K562 (cell line): ENCODE measurements at regions not wholly inside any gene's neighbourhood (a gene's known extent, or its start where the extent isn't known, plus 50 kb on each side); places are given as distances from the start of the nearest gene placed in this dataset.

Experiments
- CBFB ChIP-seq: sonication (generic); formaldehyde crosslinking; IDR thresholded peaks from 2 replicates; pipeline ENCODE4 v1.4.0; 2020; ENCODE audit warnings: mild to moderate bottlenecking, missing genetic modification reagents
- CREB1 ChIP-seq, 2 experiments: sonication (generic) in 1 of 2; formaldehyde crosslinking in 1 of 2; IDR thresholded peaks; 2 replicates each; pipeline versions ENCODE4 v1.6.1 to v1.8.0; 2012 to 2022; ENCODE audit warnings: inconsistent platforms in 1 of 2, mild to moderate bottlenecking in 1 of 2, missing genetic modification reagents in 1 of 2, moderate library complexity in 1 of 2
- SNIP1 ChIP-seq: fragments of 450-650 bp; IDR thresholded peaks from 2 replicates; pipeline ENCODE4 v1.7.1; 2017; ENCODE audit warnings: low read depth, mild to moderate bottlenecking
- SRSF7 ChIP-seq: fragments of 200-400 bp; formaldehyde crosslinking; optimal IDR thresholded peaks from 2 replicates; pipeline ENCODE3; 2017; ENCODE audit warnings: mild to moderate bottlenecking, low read depth, low read length
- YY1 ChIP-seq, 3 experiments: IDR thresholded peaks; 2 replicates each; pipeline ENCODE4 v1.6.1; 2011; ENCODE audit warnings: low read length in 2 of 3, mild to moderate bottlenecking in 2 of 3, moderate library complexity in 2 of 3, borderline replicate concordance in 1 of 3, control low read depth in 1 of 3, low read depth in 1 of 3; ENCODE audit not compliant: insufficient read depth in 3 of 3, insufficient replicate concordance in 2 of 3, control insufficient read depth in 1 of 3, insufficient read length in 1 of 3; ENCODE audit errors: extremely low read depth in 1 of 3
- ZC3H8 ChIP-seq: fragments of 450-650 bp; IDR thresholded peaks from 2 replicates; pipeline ENCODE4 v1.6.1; 2017
- ZNF121 ChIP-seq: sonication (generic); formaldehyde crosslinking; conservative IDR thresholded peaks from 2 replicates; pipeline ENCODE4 v1.8.0; 2022; ENCODE audit warnings: missing genetic modification reagents
- TF ChIP-seq, protein P1 (sequence below), 3 experiments: IDR thresholded peaks in 2 of 3; conservative IDR thresholded peaks in 1 of 3; 2 replicates each; pipeline ENCODE4 v1.5.1; 2011 to 2012; ENCODE audit warnings: low read length in 3 of 3, mild to moderate bottlenecking in 3 of 3, control low read depth in 2 of 3, improper control_type of control experiment in 1 of 3, inconsistent platforms in 1 of 3, low read depth in 1 of 3, mixed read lengths in 1 of 3, moderate library complexity in 1 of 3; ENCODE audit not compliant: insufficient read depth in 2 of 3
- TF ChIP-seq, protein P2 (sequence below): sonication (generic); formaldehyde crosslinking; IDR thresholded peaks from 2 replicates; pipeline ENCODE4 v1.8.0; 2022; ENCODE audit warnings: missing genetic modification reagents, mild to moderate bottlenecking, borderline replicate concordance
- TF ChIP-seq, protein P3 (sequence below): sonication (generic); formaldehyde crosslinking; IDR thresholded peaks from 2 replicates; pipeline ENCODE4 v1.8.0; 2023; ENCODE audit warnings: mild to moderate bottlenecking, missing genetic modification reagents
- TF ChIP-seq, protein P4 (sequence below): fragments of 450-650 bp; IDR thresholded peaks from 2 replicates; pipeline ENCODE4 v1.6.1; 2018; ENCODE audit warnings: mild to moderate bottlenecking, low read depth; ENCODE audit not compliant: partially characterized antibody

DNA sequence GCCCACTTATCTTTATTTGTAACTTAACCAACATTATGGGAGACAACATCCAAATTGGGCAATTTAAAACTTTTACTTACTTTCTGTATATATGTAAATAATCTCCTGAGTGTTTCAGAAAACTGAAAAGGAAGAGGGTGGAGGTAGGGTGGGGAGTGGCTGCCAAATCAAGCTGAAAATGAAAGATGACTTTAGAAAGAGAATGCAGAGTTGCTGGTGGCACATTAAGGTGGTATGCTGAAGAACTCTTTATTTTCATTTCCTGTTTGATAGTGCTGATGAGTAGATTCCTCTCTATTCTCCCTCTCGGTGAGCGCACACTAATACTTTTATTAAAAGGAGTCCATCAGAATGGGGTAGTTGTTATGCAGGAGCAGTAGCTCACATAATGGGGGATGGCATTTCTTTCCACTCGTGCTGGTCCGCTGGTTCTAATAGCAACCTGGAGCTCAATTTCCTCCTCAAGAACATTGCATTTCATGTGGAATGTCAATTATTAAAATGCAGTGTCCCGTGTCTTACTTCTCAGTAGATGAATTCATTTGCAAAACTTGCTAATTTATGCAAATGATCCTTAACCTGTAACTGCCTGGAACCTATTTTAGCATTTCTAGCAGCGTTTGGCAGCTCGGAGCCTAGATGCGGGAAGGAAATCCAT lies 466.9 kb upstream of the HNRNPA3 start:
- TF ChIP-seq, protein P1, sequence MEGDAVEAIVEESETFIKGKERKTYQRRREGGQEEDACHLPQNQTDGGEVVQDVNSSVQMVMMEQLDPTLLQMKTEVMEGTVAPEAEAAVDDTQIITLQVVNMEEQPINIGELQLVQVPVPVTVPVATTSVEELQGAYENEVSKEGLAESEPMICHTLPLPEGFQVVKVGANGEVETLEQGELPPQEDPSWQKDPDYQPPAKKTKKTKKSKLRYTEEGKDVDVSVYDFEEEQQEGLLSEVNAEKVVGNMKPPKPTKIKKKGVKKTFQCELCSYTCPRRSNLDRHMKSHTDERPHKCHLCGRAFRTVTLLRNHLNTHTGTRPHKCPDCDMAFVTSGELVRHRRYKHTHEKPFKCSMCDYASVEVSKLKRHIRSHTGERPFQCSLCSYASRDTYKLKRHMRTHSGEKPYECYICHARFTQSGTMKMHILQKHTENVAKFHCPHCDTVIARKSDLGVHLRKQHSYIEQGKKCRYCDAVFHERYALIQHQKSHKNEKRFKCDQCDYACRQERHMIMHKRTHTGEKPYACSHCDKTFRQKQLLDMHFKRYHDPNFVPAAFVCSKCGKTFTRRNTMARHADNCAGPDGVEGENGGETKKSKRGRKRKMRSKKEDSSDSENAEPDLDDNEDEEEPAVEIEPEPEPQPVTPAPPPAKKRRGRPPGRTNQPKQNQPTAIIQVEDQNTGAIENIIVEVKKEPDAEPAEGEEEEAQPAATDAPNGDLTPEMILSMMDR (IDR thresholded peaks at IDR 0.05 in 2 of 3, conservative IDR thresholded peaks at IDR 0.05 in 1 of 3; ENCODE audit: insufficient read depth in 2 of 3, low read depth in 1 of 3, low read length in 3 of 3): no peak
- TF ChIP-seq, protein P2, sequence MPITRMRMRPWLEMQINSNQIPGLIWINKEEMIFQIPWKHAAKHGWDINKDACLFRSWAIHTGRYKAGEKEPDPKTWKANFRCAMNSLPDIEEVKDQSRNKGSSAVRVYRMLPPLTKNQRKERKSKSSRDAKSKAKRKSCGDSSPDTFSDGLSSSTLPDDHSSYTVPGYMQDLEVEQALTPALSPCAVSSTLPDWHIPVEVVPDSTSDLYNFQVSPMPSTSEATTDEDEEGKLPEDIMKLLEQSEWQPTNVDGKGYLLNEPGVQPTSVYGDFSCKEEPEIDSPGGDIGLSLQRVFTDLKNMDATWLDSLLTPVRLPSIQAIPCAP (CRISPR knock-in tag): no peak
- no peak for TF ChIP-seq ZNF121 (CRISPR knock-in tag)
- no peak for TF ChIP-seq YY1 (IDR thresholded peaks at IDR 0.05; ENCODE audit: borderline replicate concordance in 1 of 3, control insufficient read depth in 1 of 3, extremely low read depth in 1 of 3, insufficient read depth in 3 of 3, insufficient read length in 1 of 3, insufficient replicate concordance in 2 of 3, low read depth in 1 of 3, low read length in 2 of 3)
- no peak for TF ChIP-seq CBFB (CRISPR knock-in tag)
- TF ChIP-seq CREB1 (IDR thresholded peaks at IDR 0.05): no peak
- TF ChIP-seq CREB1 (CRISPR knock-in tag; IDR thresholded peaks at IDR 0.05): no peak
- TF ChIP-seq, protein P3, sequence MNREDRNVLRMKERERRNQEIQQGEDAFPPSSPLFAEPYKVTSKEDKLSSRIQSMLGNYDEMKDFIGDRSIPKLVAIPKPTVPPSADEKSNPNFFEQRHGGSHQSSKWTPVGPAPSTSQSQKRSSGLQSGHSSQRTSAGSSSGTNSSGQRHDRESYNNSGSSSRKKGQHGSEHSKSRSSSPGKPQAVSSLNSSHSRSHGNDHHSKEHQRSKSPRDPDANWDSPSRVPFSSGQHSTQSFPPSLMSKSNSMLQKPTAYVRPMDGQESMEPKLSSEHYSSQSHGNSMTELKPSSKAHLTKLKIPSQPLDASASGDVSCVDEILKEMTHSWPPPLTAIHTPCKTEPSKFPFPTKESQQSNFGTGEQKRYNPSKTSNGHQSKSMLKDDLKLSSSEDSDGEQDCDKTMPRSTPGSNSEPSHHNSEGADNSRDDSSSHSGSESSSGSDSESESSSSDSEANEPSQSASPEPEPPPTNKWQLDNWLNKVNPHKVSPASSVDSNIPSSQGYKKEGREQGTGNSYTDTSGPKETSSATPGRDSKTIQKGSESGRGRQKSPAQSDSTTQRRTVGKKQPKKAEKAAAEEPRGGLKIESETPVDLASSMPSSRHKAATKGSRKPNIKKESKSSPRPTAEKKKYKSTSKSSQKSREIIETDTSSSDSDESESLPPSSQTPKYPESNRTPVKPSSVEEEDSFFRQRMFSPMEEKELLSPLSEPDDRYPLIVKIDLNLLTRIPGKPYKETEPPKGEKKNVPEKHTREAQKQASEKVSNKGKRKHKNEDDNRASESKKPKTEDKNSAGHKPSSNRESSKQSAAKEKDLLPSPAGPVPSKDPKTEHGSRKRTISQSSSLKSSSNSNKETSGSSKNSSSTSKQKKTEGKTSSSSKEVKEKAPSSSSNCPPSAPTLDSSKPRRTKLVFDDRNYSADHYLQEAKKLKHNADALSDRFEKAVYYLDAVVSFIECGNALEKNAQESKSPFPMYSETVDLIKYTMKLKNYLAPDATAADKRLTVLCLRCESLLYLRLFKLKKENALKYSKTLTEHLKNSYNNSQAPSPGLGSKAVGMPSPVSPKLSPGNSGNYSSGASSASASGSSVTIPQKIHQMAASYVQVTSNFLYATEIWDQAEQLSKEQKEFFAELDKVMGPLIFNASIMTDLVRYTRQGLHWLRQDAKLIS: no peak
- no peak for TF ChIP-seq SRSF7
- no peak for TF ChIP-seq ZC3H8
- no peak for TF ChIP-seq SNIP1
- TF ChIP-seq, protein P4, sequence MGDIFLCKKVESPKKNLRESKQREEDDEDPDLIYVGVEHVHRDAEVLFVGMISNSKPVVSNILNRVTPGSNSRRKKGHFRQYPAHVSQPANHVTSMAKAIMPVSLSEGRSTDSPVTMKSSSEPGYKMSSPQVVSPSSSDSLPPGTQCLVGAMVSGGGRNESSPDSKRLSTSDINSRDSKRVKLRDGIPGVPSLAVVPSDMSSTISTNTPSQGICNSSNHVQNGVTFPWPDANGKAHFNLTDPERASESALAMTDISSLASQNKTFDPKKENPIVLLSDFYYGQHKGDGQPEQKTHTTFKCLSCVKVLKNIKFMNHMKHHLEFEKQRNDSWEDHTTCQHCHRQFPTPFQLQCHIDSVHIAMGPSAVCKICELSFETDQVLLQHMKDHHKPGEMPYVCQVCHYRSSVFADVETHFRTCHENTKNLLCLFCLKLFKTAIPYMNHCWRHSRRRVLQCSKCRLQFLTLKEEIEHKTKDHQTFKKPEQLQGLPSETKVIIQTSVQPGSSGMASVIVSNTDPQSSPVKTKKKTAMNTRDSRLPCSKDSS: no peak
